NT2/D1 (cell line): ENCODE measurements at regions not wholly inside any gene's neighbourhood (a gene's known extent, or its start where the extent isn't known, plus 50 kb on each side); places are given as distances from the start of the nearest gene placed in this dataset.

Source experiments
- DNase-seq: peaks from one replicate; pipeline ENCODE4 v3.0.0-alpha.2; 2011; ENCODE audit warnings: low read depth, low spot score
- H3K27me3 ChIP-seq: 2 replicates; pipeline ENCODE4 v1.6.0; 2011; ENCODE audit warnings: mild to moderate bottlenecking; ENCODE audit not compliant: insufficient read length, insufficient read depth
- H3K36me3 ChIP-seq: 2 replicates; pipeline ENCODE4 v1.6.1; 2011; ENCODE audit warnings: mild to moderate bottlenecking, low read length, mixed read lengths; ENCODE audit not compliant: insufficient read depth, insufficient read length
- H3K4me1 ChIP-seq: 2 replicates; pipeline ENCODE4 v1.5.1; 2011; ENCODE audit not compliant: insufficient read depth, insufficient read length
- H3K4me3 ChIP-seq: 2 replicates; pipeline ENCODE4 v1.5.1; 2011; ENCODE audit warnings: low read depth; ENCODE audit not compliant: insufficient read length
- H3K9ac ChIP-seq: 2 replicates; pipeline ENCODE4 v1.6.0; 2011; ENCODE audit warnings: low read depth; ENCODE audit not compliant: insufficient read length
- H3K9me3 ChIP-seq: 2 replicates; pipeline ENCODE4 v1.5.1; 2011; ENCODE audit warnings: mild to moderate bottlenecking, low read length; ENCODE audit not compliant: insufficient read depth
- SUZ12 ChIP-seq: IDR thresholded peaks from 2 replicates; pipeline ENCODE4 v1.6.1; 2011; ENCODE audit not compliant: insufficient read length, insufficient read depth; ENCODE audit errors: extremely low read depth
- YY1 ChIP-seq: IDR thresholded peaks from 2 replicates; pipeline ENCODE4 v1.6.1; 2011; ENCODE audit not compliant: insufficient read length, insufficient read depth
- ZNF274 ChIP-seq: IDR thresholded peaks from 2 replicates; pipeline ENCODE4 v1.6.1; 2011; ENCODE audit warnings: mild to moderate bottlenecking, low read depth, low read length

GRCh38 chr2:152867397-152867796 is 149.0 kb downstream of the ARL6IP6 start:
- no peaks in the 10 kb centered on the region for H3K27me3 ChIP-seq
- H3K36me3 ChIP-seq: no peaks in the 10 kb centered on the region
- no peaks in the 10 kb centered on the region for H3K4me1 ChIP-seq
- no peak for DNase-seq
- no peak overlapping the region for H3K4me3 ChIP-seq
- TF ChIP-seq ZNF274: no peak
- TF ChIP-seq SUZ12: no peak
- no peak for TF ChIP-seq YY1
- H3K9ac ChIP-seq: no peak overlapping the region
- H3K9me3 ChIP-seq: peaks cover 18% of the 10 kb centered on the region

GRCh38 chr2:152864601-152865149 is 146.3 kb downstream of the ARL6IP6 start:
- Histone ChIP-seq H3K27me3 (no peaks in the 10 kb centered on the region), H3K9ac (no peak overlapping the region), H3K4me3 (no peak overlapping the region), H3K9me3 (peaks cover 38% of the 10 kb centered on the region), H3K36me3 (no peaks in the 10 kb centered on the region), H3K4me1 (no peaks in the 10 kb centered on the region)
- TF ChIP-seq SUZ12: no peak
- TF ChIP-seq ZNF274: no peak
- TF ChIP-seq YY1: no peak
- DNase-seq: no peak

- Histone ChIP-seq H3K27me3 (no peaks in the 10 kb centered on the region), H3K36me3 (no peaks in the 10 kb centered on the region), H3K4me1 (no peaks in the 10 kb centered on the region), H3K9me3 (peaks cover 38% of the 10 kb centered on the region), H3K9ac (no peak overlapping the region), H3K4me3 (no peak overlapping the region)
- no peak for DNase-seq
- no peak for TF ChIP-seq ZNF274
- no peak for TF ChIP-seq YY1
- TF ChIP-seq SUZ12: no peak
Measured at GRCh38 chr2:152863826-152864225, 145.4 kb downstream of the ARL6IP6 start.

DNA sequence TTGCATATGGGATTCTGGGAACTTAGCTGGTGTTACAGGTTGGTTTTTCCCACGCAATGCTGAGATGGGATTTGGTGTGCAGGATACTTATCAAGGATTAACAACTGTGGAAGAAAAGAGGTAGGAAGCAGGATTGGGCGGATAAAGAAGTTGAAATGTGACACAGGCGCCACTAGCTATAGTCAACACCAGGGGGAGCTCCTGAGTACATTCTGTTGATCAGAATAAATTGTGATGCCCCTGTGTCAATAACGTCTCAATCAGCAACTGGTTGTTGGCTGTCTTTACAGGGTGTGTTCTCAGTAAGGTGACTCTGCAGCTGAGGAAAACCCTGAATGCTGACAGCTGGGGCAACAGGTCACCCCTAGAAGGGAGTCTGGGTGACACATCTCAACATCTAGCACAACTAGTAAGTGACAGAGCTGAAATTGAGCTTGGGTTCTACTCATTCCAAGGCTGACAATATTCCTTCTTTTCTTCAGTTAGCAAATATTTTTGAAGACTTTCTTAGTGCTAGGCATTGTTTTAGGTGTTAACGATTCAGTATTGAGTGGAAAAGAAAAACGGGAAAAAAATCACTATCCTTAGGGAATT is 143.0 kb downstream of the ARL6IP6 start:
- Histone ChIP-seq H3K27me3 (no peaks in the 10 kb centered on the region), H3K9me3 (peaks cover 38% of the 10 kb centered on the region), H3K4me3 (no peak overlapping the region), H3K36me3 (no peaks in the 10 kb centered on the region), H3K9ac (no peak overlapping the region), H3K4me1 (no peaks in the 10 kb centered on the region)
- TF ChIP-seq ZNF274 (no peak), SUZ12 (no peak), YY1 (no peak)
- DNase-seq: peak; percentile 54

GRCh38 chr2:152858594-152859265 is 140.3 kb downstream of the ARL6IP6 start:
- Histone ChIP-seq H3K36me3 (no peaks in the 10 kb centered on the region), H3K9me3 (peaks cover 33% of the 10 kb centered on the region), H3K4me1 (no peaks in the 10 kb centered on the region), H3K27me3 (no peaks in the 10 kb centered on the region), H3K4me3 (no peak overlapping the region), H3K9ac (no peak overlapping the region)
- no peak for DNase-seq
- TF ChIP-seq YY1 (no peak), SUZ12 (no peak), ZNF274 (no peak)

- no peaks in the 10 kb centered on the region for H3K27me3 ChIP-seq
- H3K9me3 ChIP-seq: 0 out of 2 replicates have a peak, but pooled peaks cover 2% of the 10 kb centered on the region
- H3K36me3 ChIP-seq: no peaks in the 10 kb centered on the region
- H3K4me3 ChIP-seq: no peak overlapping the region
- TF ChIP-seq ZNF274 (no peak), SUZ12 (no peak), YY1 (no peak)
- H3K4me1 ChIP-seq: no peaks in the 10 kb centered on the region
- no peak overlapping the region for H3K9ac ChIP-seq
- no peak for DNase-seq
Measured at GRCh38 chr2:152846697-152847470, 128.5 kb downstream of the ARL6IP6 start.

DNA sequence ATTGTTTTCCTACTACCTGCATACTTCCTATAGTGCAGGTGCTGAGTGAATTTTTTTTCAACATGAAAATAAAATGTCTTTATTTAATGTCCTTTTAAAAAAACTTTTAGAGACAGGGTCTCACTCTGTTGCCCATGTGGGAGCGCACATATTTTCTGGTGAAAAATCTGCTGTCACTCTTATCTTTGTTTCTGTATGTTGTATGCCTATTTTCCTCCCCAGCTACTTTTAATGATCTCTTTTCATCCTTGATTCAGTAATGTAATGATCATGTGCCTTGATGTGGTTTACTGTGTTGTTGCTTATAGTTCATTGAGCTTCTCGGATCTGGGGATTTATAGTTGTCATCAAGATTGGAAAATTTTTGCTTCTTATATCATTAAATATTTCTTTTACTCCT is 117.3 kb downstream of the ARL6IP6 start:
- H3K4me3 ChIP-seq: no peak overlapping the region
- TF ChIP-seq YY1 (no peak), SUZ12 (no peak), ZNF274 (no peak)
- H3K36me3 ChIP-seq: no peaks in the 10 kb centered on the region
- DNase-seq: no peak
- H3K9me3 ChIP-seq: no peaks in the 10 kb centered on the region
- no peak overlapping the region for H3K9ac ChIP-seq
- no peaks in the 10 kb centered on the region for H3K27me3 ChIP-seq
- H3K4me1 ChIP-seq: no peaks in the 10 kb centered on the region
